MCF 10A (cell line): ENCODE measurements at regions not wholly inside any gene's neighbourhood (a gene's known extent, or its start where the extent isn't known, plus 50 kb on each side); places are given as distances from the start of the nearest gene placed in this dataset.

Experiments
- BruUV-seq: library from RNA; stranded (reverse); fragments of 400-500 nt; replicated peaks from 2 replicates; lab custom pipeline; 2021; lab: Mats Ljungman, UMichigan
- CTCF ChIA-PET: fragments of 300-600 bp; sonication (Branson Sonifier 250); formaldehyde crosslinking; extraction: SDS; loops from one replicate; lab custom pipeline; 2021; ENCODE audit warnings: antibody characterized with exemption, inconsistent platforms; lab: Yijun Ruan, JAX
- POLR2A ChIA-PET: fragments of 300-600, 350-650 bp; sonication (Branson Sonifier 250); formaldehyde crosslinking; extraction: SDS; loops from one replicate; lab custom pipeline; 2020; ENCODE audit warnings: antibody characterized with exemption, inconsistent platforms; lab: Yijun Ruan, JAX
- DNase-seq: peaks from one replicate; pipeline ENCODE4 v3.0.0-alpha.2; 2018; ENCODE audit not compliant: unreplicated experiment
- H3K27ac Mint-ChIP-seq: one replicate; pipeline ENCODE4 v1.8.0; 2022; ENCODE audit warnings: mild to moderate bottlenecking, low read depth, mixed read lengths; ENCODE audit not compliant: unreplicated experiment
- H3K27me3 Mint-ChIP-seq: one replicate; pipeline ENCODE4 v1.8.0; 2022; ENCODE audit warnings: mixed read lengths; ENCODE audit not compliant: insufficient read depth, unreplicated experiment
- H3K36me3 Mint-ChIP-seq: one replicate; pipeline ENCODE4 v1.8.0; 2022; ENCODE audit warnings: mild to moderate bottlenecking, moderate library complexity, mixed read lengths; ENCODE audit not compliant: insufficient read depth, unreplicated experiment
- H3K4me1 Mint-ChIP-seq: one replicate; pipeline ENCODE4 v1.8.0; 2022; ENCODE audit warnings: mixed read lengths; ENCODE audit not compliant: insufficient read depth, unreplicated experiment
- H3K4me3 Mint-ChIP-seq: one replicate; pipeline ENCODE4 v1.8.0; 2022; ENCODE audit warnings: mild to moderate bottlenecking, moderate library complexity, mixed read lengths; ENCODE audit not compliant: unreplicated experiment
- H3K9me3 Mint-ChIP-seq: one replicate; pipeline ENCODE4 v1.8.0; 2022; ENCODE audit warnings: mixed read lengths; ENCODE audit not compliant: unreplicated experiment
- CTCF ChIP-seq: fragments of 200-600 bp; IDR thresholded peaks from one replicate; pipeline ENCODE4 v1.8.0; 2022; ENCODE audit warnings: antibody characterized with exemption, mild to moderate bottlenecking; ENCODE audit not compliant: unreplicated experiment
- intact Hi-C: fragments of 100-400 bp; cut with micrococcal nuclease; formaldehyde crosslinking; loops from 2 replicates; pipeline ENCODE4 v1.14.1; 2022

DNA sequence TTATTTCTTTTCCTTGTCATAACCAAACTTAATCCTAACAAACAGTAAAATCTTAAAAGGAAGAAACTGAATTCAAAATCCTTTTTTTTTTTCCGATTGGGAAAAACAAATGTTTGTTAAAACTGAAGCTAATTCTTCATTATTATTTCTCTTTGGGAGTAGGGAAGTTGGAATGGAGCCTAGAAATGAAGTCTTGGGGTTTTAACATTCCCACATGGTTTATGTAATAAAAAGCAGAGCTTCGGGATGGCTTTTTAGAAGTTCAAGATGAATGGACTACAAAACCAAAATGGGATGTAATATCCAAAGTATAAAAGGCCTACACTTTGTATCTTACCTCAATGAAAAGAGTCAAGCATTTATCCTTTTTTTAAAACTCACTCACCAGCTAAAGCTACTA, 189.0 kb upstream of the TMC3 start:
- no peak for TF ChIP-seq CTCF
- no TSS peak for BruUV-seq
- POLR2A ChIA-PET, result no interaction called here
- no peak for DNase-seq
- intact Hi-C loops, result no loop called here
- Mint-ChIP-seq H3K4me1 (peaks cover 5% of the 10 kb centered on the region), H3K4me3 (no peak overlapping the region), H3K36me3 (no peaks in the 10 kb centered on the region), H3K9me3 (peaks cover 8% of the 10 kb centered on the region), H3K27me3 (no peaks in the 10 kb centered on the region), H3K27ac (no peak overlapping the region)
- CTCF ChIA-PET, result no interaction called here

- POLR2A ChIA-PET, result interaction anchor here (0.5 kb wide), 1 partner anchor 31 kb away, joined by 3 read pairs; no protein-coding TSS in a partner anchor
- DNase-seq, result no peak
- TF ChIP-seq CTCF, result no peak
- H3K4me3 Mint-ChIP-seq, result no peak overlapping the region
- no peak overlapping the region for H3K27ac Mint-ChIP-seq
- CTCF ChIA-PET, result no interaction called here
- peaks cover 4% of the 10 kb centered on the region for H3K4me1 Mint-ChIP-seq
- intact Hi-C loops, result no loop called here
- H3K36me3 Mint-ChIP-seq, result no peaks in the 10 kb centered on the region
- H3K9me3 Mint-ChIP-seq, result peaks cover 5% of the 10 kb centered on the region
- H3K27me3 Mint-ChIP-seq, result no peaks in the 10 kb centered on the region
- no TSS peak for BruUV-seq
Observed at GRCh38 chr15:81560405-81560804, 186.4 kb upstream of the TMC3 start.

DNA sequence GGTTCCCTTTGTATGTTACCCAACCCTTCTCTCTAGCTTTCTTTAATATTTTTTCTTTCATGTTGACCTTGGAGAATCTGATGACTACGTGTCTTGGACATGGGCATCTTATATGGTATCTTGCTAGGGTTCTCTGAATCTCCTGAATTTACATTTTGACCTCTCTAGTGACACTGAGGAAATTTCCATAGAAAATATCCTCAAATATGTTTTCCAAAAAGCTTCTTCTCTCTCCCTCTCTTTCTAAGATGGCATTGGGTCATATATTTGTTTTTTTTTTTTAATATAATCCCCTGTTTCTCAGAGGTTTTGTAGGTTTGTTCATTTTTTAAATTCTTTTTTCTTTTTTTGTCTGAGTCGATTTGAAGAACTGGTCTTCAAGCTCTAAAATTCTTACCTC, 184.0 kb upstream of the TMC3 start:
- H3K9me3 Mint-ChIP-seq, result no peaks in the 10 kb centered on the region
- ChIA-PET POLR2A (no interaction called here), CTCF (no interaction called here)

DNA sequence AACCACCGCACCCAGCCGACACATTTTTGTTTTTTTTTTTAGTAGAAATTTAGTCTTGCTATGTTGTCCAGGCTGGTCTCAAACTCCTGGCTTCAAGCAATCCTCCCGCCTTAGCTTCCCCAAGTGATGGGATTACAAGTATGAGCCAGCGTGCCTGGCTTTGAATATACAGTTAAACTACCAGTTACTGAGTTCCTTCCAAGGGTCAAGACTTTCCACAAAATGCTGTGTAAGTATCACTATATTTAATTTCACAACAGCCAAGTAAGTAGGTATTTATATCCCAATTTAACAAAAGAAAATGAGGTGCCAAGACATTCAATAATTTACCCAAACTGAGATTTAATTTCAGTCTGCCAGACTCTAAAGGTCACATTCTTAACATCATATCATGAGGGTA, 181.3 kb upstream of the TMC3 start:
- no peak for DNase-seq
- H3K36me3 Mint-ChIP-seq, result no peaks in the 10 kb centered on the region
- no peak overlapping the region for H3K27ac Mint-ChIP-seq
- CTCF ChIA-PET, result no interaction called here
- no peaks in the 10 kb centered on the region for H3K27me3 Mint-ChIP-seq
- no peak for TF ChIP-seq CTCF
- no peaks in the 10 kb centered on the region for H3K9me3 Mint-ChIP-seq
- no peak overlapping the region for H3K4me3 Mint-ChIP-seq
- H3K4me1 Mint-ChIP-seq, result no peaks in the 10 kb centered on the region
- POLR2A ChIA-PET, result no interaction called here
- intact Hi-C loops, result no loop called here
- no TSS peak for BruUV-seq

More for the DNA sequence above, 184.0 kb upstream of the TMC3 start:
- Mint-ChIP-seq H3K36me3 (no peaks in the 10 kb centered on the region), H3K27me3 (no peaks in the 10 kb centered on the region), H3K27ac (no peak overlapping the region), H3K4me3 (no peak overlapping the region), H3K4me1 (no peaks in the 10 kb centered on the region)
- intact Hi-C loops, result no loop called here
- DNase-seq, result no peak
- TF ChIP-seq CTCF, result no peak
- no TSS peak for BruUV-seq
